H1 (cell line): ENCODE measurements at regions not wholly inside any gene's neighbourhood (a gene's known extent, or its start where the extent isn't known, plus 50 kb on each side); places are given as distances from the start of the nearest gene placed in this dataset.

Source experiments
- NRF1 ChIP-seq: IDR thresholded peaks from 2 replicates; pipeline ENCODE4 v1.6.1; 2011; ENCODE audit warnings: mild to moderate bottlenecking, low read depth, low read length, improper control_type of control experiment
- SUZ12 ChIP-seq: fragments of 200-600 bp; sonication (generic); IDR thresholded peaks from 2 replicates; pipeline ENCODE4 v1.6.1; 2012; ENCODE audit warnings: mild to moderate bottlenecking, inconsistent platforms, low read length, moderate library complexity, mixed read lengths

- TF ChIP-seq NRF1 = no peak
- peak; percentile 46; the same call in 1 of the 2 replicates for TF ChIP-seq SUZ12
Observed at GRCh38 chr13:111534751-111535522, 214.5 kb downstream of the TEX29 start (continued).
